ENCODE measurements at regions not wholly inside any gene's neighbourhood (a gene's known extent, or its start where the extent isn't known, plus 50 kb on each side); places are given as distances from the start of the nearest gene placed in this dataset.
"Not testable (repeated sequence)": the region's sequence is repeated elsewhere in the genome, so short reads cannot be mapped to it uniquely, and the experiment has no call there.

DNA sequence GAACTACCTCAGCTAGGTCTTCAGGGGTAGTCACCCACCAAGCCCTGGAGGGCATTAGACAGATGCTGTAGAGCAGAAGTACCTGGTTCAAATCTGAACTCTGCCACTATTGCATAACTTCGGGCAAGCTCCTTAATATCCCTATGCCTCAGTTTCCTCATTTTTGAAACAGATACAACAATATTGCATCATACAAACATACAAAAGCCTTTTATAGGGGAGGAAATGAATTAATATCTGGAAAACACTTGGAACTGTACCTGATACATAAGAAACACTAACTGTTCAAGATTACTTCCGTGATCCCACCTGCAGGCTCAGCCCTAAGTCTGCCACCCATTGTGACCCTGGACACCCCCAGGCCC, 166.1 kb downstream of the EFNB1 start:
- DNase-seq: no peak

DNA sequence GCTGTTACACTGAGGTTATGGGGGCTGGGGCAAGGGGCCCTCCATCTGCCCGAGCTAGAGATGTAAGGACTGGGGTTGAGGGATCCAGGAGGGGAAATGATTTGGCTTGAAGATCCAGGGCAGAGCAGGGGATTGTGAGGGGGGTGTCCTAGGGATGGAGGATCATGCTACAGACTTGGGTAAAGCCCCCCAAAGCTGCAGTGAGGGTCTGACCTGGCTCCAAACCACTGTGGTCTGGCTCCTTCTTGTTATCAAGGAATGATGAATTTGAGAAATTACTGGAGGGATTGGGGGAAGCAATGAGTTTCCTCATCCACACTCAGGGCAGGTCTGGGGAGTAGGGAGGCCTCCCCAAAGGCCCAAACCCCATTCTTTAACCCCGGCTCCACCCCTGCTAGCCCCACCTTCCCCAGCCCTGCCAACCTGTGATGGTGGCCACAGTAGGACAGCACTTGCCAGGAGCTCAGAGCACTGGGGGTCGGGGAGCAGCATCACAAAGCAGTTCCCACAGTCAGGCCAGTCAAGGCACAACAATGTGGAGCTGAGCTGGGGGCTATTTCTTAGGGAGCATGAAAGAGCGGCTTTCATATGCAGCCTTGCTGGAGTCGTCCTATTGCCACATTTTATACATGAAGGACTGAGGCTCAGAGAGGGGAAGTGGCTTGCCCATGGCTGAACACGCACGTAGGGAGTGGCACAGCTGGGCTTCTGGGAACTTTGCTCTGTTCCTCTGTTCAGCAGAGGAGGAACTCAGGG, 165.5 kb downstream of the EFNB1 start:
- DNase-seq: no peak

GRCh38 chrX:68992821-68993397, 164.1 kb downstream of the EFNB1 start:
- DNase-seq: no peak

- no peak for DNase-seq
These were observed 163.0 kb downstream of the EFNB1 start for GRCh38 chrX:68991691-68992345.

DNA sequence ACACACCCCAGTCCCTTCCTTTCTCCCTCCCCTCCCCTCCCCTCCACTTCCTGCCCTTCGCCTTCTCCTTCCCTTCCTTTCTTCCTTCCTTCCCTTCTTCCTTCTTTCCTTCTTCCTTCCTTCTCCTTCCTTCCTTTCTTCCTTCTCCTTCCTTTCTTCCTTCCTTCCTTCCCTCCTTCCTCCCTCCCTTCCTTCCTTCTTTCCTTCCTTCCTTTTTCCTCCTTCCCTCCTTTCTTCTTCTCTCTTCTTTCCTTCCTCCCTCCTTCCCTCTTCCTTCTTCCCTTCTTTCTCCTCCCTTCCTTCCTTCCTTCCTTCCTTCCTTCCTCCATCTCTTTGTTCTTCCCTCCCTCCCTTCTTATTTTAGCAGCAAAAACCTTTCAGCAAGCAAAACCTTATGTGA, 162.1 kb downstream of the EFNB1 start:
- no peak for DNase-seq

GRCh38 chrX:68989865-68990606, 161.2 kb downstream of the EFNB1 start:
- peak; percentile 80 for DNase-seq

- peak; percentile 4 for DNase-seq
These were observed 160.6 kb downstream of the EFNB1 start for GRCh38 chrX:68989456-68989855.

DNA sequence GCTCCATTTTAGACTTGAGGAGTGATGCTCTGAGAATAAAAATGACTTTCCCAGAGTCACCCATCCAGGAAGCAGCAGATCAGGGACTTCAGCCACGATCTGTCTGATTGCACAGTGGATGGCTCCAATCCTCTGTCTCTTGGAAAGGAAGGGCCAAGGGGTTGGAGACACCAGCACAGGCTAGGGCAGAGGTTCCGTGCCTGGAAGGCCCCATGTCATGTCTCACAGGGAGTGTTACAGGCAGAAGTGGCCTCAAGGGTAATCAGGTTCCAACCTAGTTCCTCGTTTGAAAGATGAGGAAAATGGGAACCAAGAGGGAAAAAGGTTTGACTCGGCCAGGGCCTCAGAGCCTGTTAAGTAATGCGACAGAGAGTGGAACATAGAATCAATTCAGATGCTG, 160.0 kb downstream of the EFNB1 start:
- no peak for DNase-seq

- no peak for DNase-seq
These were observed 156.4 kb downstream of the EFNB1 start for GRCh38 chrX:68985135-68985755.

- DNase-seq: no peak
These were observed 154.4 kb downstream of the EFNB1 start for GRCh38 chrX:68983004-68983857.

DNA sequence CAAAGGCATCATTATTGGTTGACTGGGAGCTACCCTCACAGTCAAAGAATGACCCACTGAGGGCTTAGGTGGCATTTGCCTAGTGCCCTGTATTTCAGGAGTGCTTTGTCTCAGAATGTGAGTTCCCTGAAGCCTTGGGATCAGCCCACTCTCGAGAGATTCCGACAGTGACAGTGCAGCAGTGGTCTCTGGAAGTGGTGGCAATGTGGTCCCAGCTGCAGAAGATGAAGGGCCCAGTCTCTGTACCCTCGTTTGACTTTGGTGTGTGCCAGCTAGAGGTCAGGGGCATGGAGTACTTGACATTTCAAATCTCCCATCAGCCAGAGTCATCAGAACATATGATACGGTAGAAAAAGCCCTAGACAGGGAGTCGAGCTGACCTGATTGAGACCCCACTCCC, 153.7 kb downstream of the EFNB1 start:
- DNase-seq: no peak

- DNase-seq: no peak
These were observed 152.2 kb downstream of the EFNB1 start for GRCh38 chrX:68980906-68981616.

DNA sequence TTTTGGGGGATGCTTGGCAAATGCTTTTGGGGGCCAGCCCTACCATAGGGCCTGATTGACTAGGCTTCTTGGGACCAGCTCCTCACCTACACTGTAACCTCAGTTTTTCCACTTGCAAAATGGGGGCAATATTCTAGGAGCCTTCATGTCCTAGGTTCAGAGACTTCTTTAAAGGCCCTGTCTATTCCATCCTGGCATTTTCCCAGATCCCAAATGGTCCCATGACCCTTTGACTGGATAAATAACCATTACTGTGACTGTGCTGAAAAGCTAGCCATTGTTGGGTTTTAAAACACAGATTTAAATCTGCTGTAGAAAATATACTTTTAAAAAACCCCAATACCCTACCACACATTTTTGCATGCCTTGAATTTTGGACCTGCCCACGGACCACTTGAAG, 149.8 kb downstream of the EFNB1 start:
- DNase-seq: no peak

- DNase-seq: peak; percentile 40
These were observed 149.4 kb downstream of the EFNB1 start for GRCh38 chrX:68978255-68978654.

GRCh38 chrX:68953331-68953730, 124.5 kb downstream of the EFNB1 start:
- DNase-seq: no peak

GRCh38 chrX:68951942-68952619, 123.3 kb downstream of the EFNB1 start:
- not testable (repeated sequence) for DNase-seq

DNA sequence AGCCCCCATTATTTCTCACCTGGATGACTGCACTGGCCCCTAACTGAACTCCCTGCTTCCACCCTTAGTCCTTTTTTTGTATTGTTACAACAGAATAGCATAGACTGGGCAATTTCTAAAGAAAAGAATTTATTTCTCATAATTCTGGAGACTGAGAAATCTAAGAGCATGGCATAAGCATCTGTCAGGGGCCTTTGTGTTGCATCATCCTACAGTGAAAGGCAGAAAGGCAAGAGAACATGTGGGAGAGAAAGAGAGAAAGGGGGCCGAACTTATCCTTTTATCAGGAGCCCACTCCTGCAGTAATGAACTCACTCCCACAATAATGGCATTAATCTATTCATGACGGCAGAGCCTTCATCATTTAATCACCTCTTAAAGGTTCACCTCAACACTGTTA, 122.1 kb downstream of the EFNB1 start:
- DNase-seq: no peak

GRCh38 chrX:68947882-68948605, 119.2 kb downstream of the EFNB1 start:
- no peak for DNase-seq

DNA sequence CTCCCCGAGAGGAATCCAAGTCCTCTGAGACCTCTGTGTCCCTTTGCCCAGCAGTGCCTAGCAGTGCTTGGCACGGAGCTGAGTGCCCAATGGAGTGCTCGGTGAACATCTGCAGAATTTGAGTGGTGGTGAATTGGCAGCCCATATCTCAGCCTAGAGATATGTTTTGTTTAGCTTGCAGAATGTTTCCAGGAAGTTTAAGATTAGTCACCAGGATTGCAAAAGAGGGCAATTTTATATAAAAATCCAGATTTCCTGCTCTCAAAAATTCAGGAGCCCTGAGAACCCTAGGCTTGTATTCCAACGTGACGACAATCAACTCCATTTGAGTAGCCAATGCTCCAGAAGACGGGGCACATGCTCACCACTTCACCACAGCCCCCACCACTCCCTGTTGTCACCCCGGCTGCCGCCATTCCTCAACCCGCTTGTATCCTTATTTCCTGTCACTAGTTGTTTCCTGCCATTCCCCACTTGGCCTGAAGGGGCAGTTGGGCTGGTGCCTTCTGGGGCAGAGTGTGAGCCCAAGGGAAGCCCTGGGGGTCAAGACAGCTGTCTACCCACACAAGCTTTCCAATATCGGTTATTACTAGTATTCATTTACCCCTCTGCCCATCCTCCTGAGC, 116.9 kb downstream of the EFNB1 start:
- peak; percentile 29 for DNase-seq

Data from fibroblast of skin of back (primary cell).